H1 (cell line): ENCODE measurements at regions not wholly inside any gene's neighbourhood (a gene's known extent, or its start where the extent isn't known, plus 50 kb on each side); places are given as distances from the start of the nearest gene placed in this dataset.

Experiments
- CTCF ChIA-PET: fragments of 300-600 bp; sonication (Branson Sonifier 250); formaldehyde crosslinking; loops from one replicate; lab custom pipeline; 2021; ENCODE audit not compliant: partially characterized antibody; lab: Charles Lee
- POLR2A ChIA-PET: fragments of 300-600 bp; sonication (Branson Sonifier 250); formaldehyde crosslinking; loops from one replicate; lab custom pipeline; 2021; ENCODE audit warnings: inconsistent platforms; ENCODE audit not compliant: partially characterized antibody; lab: Charles Lee
- DNase-seq, 2 experiments: peaks; one replicate each; pipeline versions ENCODE4 v3.0.0 to v3.0.0-alpha.2; 2010 to 2022; ENCODE audit warnings: low spot score in 2 of 2, low read depth in 1 of 2, mixed read lengths in 1 of 2
- FAIRE-seq: peaks from 2 replicates; lab custom pipeline; 2011; peaks lifted over from hg19 to GRCh38; lab: Jason Lieb, UNC
- H2AFZ ChIP-seq: 2 replicates; pipeline ENCODE4 v1.8.1; 2012; ENCODE audit warnings: low read length, inconsistent platforms
- H2AK5ac ChIP-seq: 2 replicates; pipeline ENCODE4 v1.6.1; 2013; ENCODE audit warnings: low read depth, low read length
- H2BK120ac ChIP-seq: replicated peaks from 2 replicates; pipeline ENCODE3; 2013; ENCODE audit warnings: low read depth, low read length, inconsistent platforms
- H2BK12ac ChIP-seq: 2 replicates; pipeline ENCODE4 v1.6.1; 2013; ENCODE audit warnings: low read depth, low read length
- H2BK15ac ChIP-seq: 2 replicates; pipeline ENCODE4 v1.6.1; 2013; ENCODE audit warnings: low read length
- H2BK20ac ChIP-seq: 2 replicates; pipeline ENCODE4 v1.6.1; 2013; ENCODE audit warnings: low read length
- H2BK5ac ChIP-seq: 2 replicates; pipeline ENCODE4 v1.6.1; 2013; ENCODE audit warnings: low read depth, low read length
- H3K14ac ChIP-seq: 2 replicates; pipeline ENCODE4 v1.6.1; 2013; ENCODE audit warnings: inconsistent platforms; ENCODE audit not compliant: insufficient read length
- H3K18ac ChIP-seq: 2 replicates; pipeline ENCODE4 v1.6.1; 2013; ENCODE audit warnings: low read length; ENCODE audit errors: extremely low read depth
- H3K23ac ChIP-seq: 2 replicates; pipeline ENCODE4 v1.6.1; 2013; ENCODE audit warnings: inconsistent platforms; ENCODE audit not compliant: insufficient read length
- H3K23me2 ChIP-seq: 2 replicates; pipeline ENCODE4 v1.6.1; 2013; ENCODE audit warnings: low read depth, low read length
- H3K27ac ChIP-seq: 2 replicates; pipeline ENCODE4 v1.6.1; 2011; ENCODE audit warnings: low read depth, low read length, inconsistent platforms
- H3K27me3 ChIP-seq, 4 experiments: replicated peaks in 1 of 4; 1 replicate in 1 of 4; 2 replicates in 3 of 4; pipeline versions ENCODE4 v1.6.1 to v1.8.1; 2011 to 2013; ENCODE audit warnings: low read length in 3 of 4, mild to moderate bottlenecking in 3 of 4, inconsistent platforms in 2 of 4, mixed read lengths in 2 of 4, moderate library complexity in 1 of 4; ENCODE audit not compliant: control insufficient read depth in 3 of 4, insufficient read depth in 3 of 4; ENCODE audit errors: extremely low read depth in 1 of 4
- H3K36me3 ChIP-seq, 4 experiments: 2 replicates each; pipeline versions ENCODE4 v1.6.1 to v1.8.1; 2011 to 2013; ENCODE audit warnings: mild to moderate bottlenecking in 4 of 4, low read length in 3 of 4, moderate library complexity in 2 of 4, control low read depth in 1 of 4, inconsistent platforms in 1 of 4; ENCODE audit not compliant: insufficient read depth in 4 of 4, control insufficient read depth in 2 of 4
- H3K4ac ChIP-seq: replicated peaks from 2 replicates; pipeline ENCODE3; 2013; ENCODE audit warnings: low read length, low read depth, mixed read lengths, inconsistent platforms; ENCODE audit not compliant: insufficient read length
- H3K4me1 ChIP-seq, 4 experiments: replicated peaks in 1 of 4; 1 replicate in 1 of 4; 2 replicates in 3 of 4; pipeline versions ENCODE4 v1.6.1 to v1.8.1; 2011 to 2013; ENCODE audit warnings: low read length in 3 of 4, inconsistent platforms in 2 of 4, mixed read lengths in 1 of 4; ENCODE audit not compliant: insufficient read depth in 4 of 4, control insufficient read depth in 3 of 4
- H3K4me2 ChIP-seq, 2 experiments: 2 replicates each; pipeline versions ENCODE4 v1.6.1 to v1.8.1; 2011 to 2013; ENCODE audit warnings: low read depth in 2 of 2, low read length in 2 of 2, control low read depth in 1 of 2, inconsistent platforms in 1 of 2, mild to moderate bottlenecking in 1 of 2; ENCODE audit not compliant: insufficient read depth in 1 of 2
- H3K4me3 ChIP-seq, 4 experiments: fragments of 200-600, 300-600 bp in 1 of 4; sonication (generic), shearing (Covaris generic), sonication (Bioruptor Twin) in 1 of 4; 2 replicates each; pipeline versions ENCODE4 v1.5.1 to v1.8.1; 2011 to 2016; ENCODE audit warnings: low read length in 4 of 4, low read depth in 3 of 4, control low read depth in 2 of 4, inconsistent platforms in 2 of 4, mild to moderate bottlenecking in 2 of 4, mixed read lengths in 1 of 4, moderate library complexity in 1 of 4; ENCODE audit not compliant: insufficient read depth in 2 of 4; ENCODE audit errors: extremely low read depth in 1 of 4
- H3K56ac ChIP-seq: replicated peaks from 2 replicates; pipeline ENCODE3; 2013; ENCODE audit warnings: low read depth, mild to moderate bottlenecking, mixed read lengths, low read length, inconsistent platforms; ENCODE audit not compliant: insufficient read length
- H3K79me1 ChIP-seq: 2 replicates; pipeline ENCODE4 v1.6.1; 2013; ENCODE audit warnings: low read depth, low read length, control low read depth
- H3K79me2 ChIP-seq, 2 experiments: 2 replicates each; pipeline versions ENCODE4 v1.6.1 to v1.8.1; 2012 to 2013; ENCODE audit warnings: low read length in 2 of 2, mild to moderate bottlenecking in 2 of 2, inconsistent platforms in 1 of 2; ENCODE audit not compliant: insufficient read depth in 2 of 2, control insufficient read depth in 1 of 2
- H3K9ac ChIP-seq, 4 experiments: replicated peaks in 1 of 4; 1 replicate in 1 of 4; 2 replicates in 3 of 4; pipeline versions ENCODE4 v1.6.1 to v1.8.1; 2011 to 2013; ENCODE audit warnings: low read depth in 3 of 4, low read length in 3 of 4, control low read depth in 2 of 4, mild to moderate bottlenecking in 2 of 4, moderate library complexity in 2 of 4, inconsistent platforms in 1 of 4; ENCODE audit errors: extremely low read depth in 1 of 4
- H3K9me3 ChIP-seq, 2 experiments: 2 replicates each; pipeline versions ENCODE4 v1.6.1 to v1.8.1; 2012 to 2013; ENCODE audit warnings: mild to moderate bottlenecking in 2 of 2, moderate library complexity in 2 of 2, control low read depth in 1 of 2, inconsistent platforms in 1 of 2, low read depth in 1 of 2, low read length in 1 of 2, mixed read lengths in 1 of 2; ENCODE audit not compliant: insufficient read depth in 2 of 2
- H4K20me1 ChIP-seq, 2 experiments: replicated peaks in 1 of 2; 2 replicates each; pipeline versions ENCODE3 to v1.8.1; 2011 to 2013; ENCODE audit warnings: inconsistent platforms in 2 of 2, low read length in 2 of 2, mild to moderate bottlenecking in 1 of 2; ENCODE audit not compliant: insufficient read depth in 2 of 2, control insufficient read depth in 1 of 2
- H4K5ac ChIP-seq: 2 replicates; pipeline ENCODE4 v1.6.1; 2013; ENCODE audit warnings: low read length, low read depth, mixed read lengths, inconsistent platforms; ENCODE audit not compliant: insufficient read length
- H4K8ac ChIP-seq: 2 replicates; pipeline ENCODE4 v1.8.0; 2013; ENCODE audit warnings: mild to moderate bottlenecking, moderate library complexity, low read length, inconsistent platforms; ENCODE audit not compliant: insufficient read depth; ENCODE audit errors: extremely low read depth
- H4K91ac ChIP-seq: replicated peaks from 2 replicates; pipeline ENCODE3; 2013; ENCODE audit warnings: low read length, mixed read lengths, inconsistent platforms; ENCODE audit not compliant: insufficient read length
- CBX5 ChIP-seq: fragments of 300-800, 300-1000 bp; sonication (generic); IDR thresholded peaks from 2 replicates; pipeline ENCODE4 v1.7.1; 2016; ENCODE audit warnings: antibody characterized with exemption, low read length, low read depth
- CEBPB ChIP-seq: IDR thresholded peaks from 2 replicates; pipeline ENCODE4 v1.6.1; 2012; ENCODE audit warnings: low read depth, low read length
- CHD2 ChIP-seq: IDR thresholded peaks from 2 replicates; pipeline ENCODE4 v1.6.1; 2012; ENCODE audit warnings: low read length, improper control_type of control experiment
- EGR1 ChIP-seq: IDR thresholded peaks from 2 replicates; pipeline ENCODE4 v1.6.1; 2011; ENCODE audit warnings: low read depth, low read length, borderline replicate concordance
- GABPA ChIP-seq: IDR thresholded peaks from 2 replicates; pipeline ENCODE4 v1.6.1; 2011; ENCODE audit warnings: mild to moderate bottlenecking, low read length, moderate library complexity, borderline replicate concordance; ENCODE audit not compliant: insufficient read depth
- KDM4A ChIP-seq: IDR thresholded peaks from one replicate; pipeline ENCODE4 v1.7.1; 2012; ENCODE audit warnings: low read depth, mild to moderate bottlenecking, moderate library complexity, low read length, inconsistent platforms; ENCODE audit not compliant: severe bottlenecking
- POLR2AphosphoS5 ChIP-seq: IDR thresholded peaks from 2 replicates; pipeline ENCODE4 v1.6.1; 2011; ENCODE audit warnings: low read depth, low read length
- SIN3A ChIP-seq, 2 experiments: IDR thresholded peaks in 1 of 2; conservative IDR thresholded peaks in 1 of 2; 2 replicates each; pipeline ENCODE4 v1.6.1; 2011 to 2012; ENCODE audit warnings: low read length in 2 of 2, improper control_type of control experiment in 1 of 2, low read depth in 1 of 2, mild to moderate bottlenecking in 1 of 2
- SP4 ChIP-seq: IDR thresholded peaks from 2 replicates; pipeline ENCODE4 v1.6.1; 2012; ENCODE audit warnings: low read length, inconsistent platforms
- SRF ChIP-seq: IDR thresholded peaks from 2 replicates; pipeline ENCODE4 v1.6.1; 2011; ENCODE audit warnings: mild to moderate bottlenecking, low read depth, low read length, moderate library complexity
- SUZ12 ChIP-seq: fragments of 200-600 bp; sonication (generic); IDR thresholded peaks from 2 replicates; pipeline ENCODE4 v1.6.1; 2012; ENCODE audit warnings: mild to moderate bottlenecking, inconsistent platforms, low read length, moderate library complexity, mixed read lengths
- YY1 ChIP-seq: IDR thresholded peaks from 2 replicates; pipeline ENCODE4 v1.6.1; 2011; ENCODE audit warnings: low read depth, mild to moderate bottlenecking, low read length
- WGBS, 2 experiments: shearing (Covaris generic) in 1 of 2; methylation state at CpG; one replicate each; pipeline versions ENCODE4 v1.1.6 to v1.1.7; 2013 to 2015; ENCODE audit warnings: low lambda C conversion rate in 2 of 2, mixed read lengths in 2 of 2, inconsistent platforms in 1 of 2, low coverage in 1 of 2, missing lambda C conversion rate in 1 of 2; ENCODE audit not compliant: insufficient replicate concordance in 2 of 2, insufficient coverage in 1 of 2, insufficient read length in 1 of 2; ENCODE audit errors: extremely low coverage in 1 of 2, missing lambda C conversion rate in 1 of 2; 5-methylcytosine and 5-hydroxymethylcytosine counted together
- TF ChIP-seq, protein P1 (sequence below): IDR thresholded peaks from 2 replicates; pipeline ENCODE4 v1.6.1; 2011; ENCODE audit warnings: low read length, improper control_type of control experiment
- TF ChIP-seq, protein P2 (sequence below): IDR thresholded peaks from 2 replicates; pipeline ENCODE4 v1.6.1; 2011; ENCODE audit warnings: low read depth, mild to moderate bottlenecking, low read length; ENCODE audit not compliant: insufficient read depth

DNA sequence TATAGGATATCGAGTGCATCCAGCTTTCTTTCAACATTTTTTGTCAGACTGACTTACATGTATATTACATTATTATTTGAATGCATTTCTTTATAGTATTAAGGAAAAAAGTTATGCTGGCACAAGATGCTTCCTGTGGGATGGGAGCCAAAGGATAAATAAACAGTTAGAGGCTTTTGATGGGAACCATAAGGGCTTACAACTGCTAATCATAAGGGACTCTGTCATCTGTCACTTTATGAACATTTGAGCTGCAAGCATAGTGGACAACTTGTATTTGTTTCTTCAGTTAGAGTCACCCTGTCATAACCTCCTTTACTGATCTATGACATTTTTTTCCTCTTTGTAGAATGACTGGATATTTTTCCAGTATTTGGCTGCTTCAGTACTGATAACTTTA lies 132.4 kb upstream of the CHORDC1 start:
- H3K27me3 ChIP-seq = no peaks in the 10 kb centered on the region
- no peak overlapping the region for H3K27ac ChIP-seq
- H3K23me2 ChIP-seq = no peaks in the 10 kb centered on the region
- H3K4me3 ChIP-seq = no peak overlapping the region
- no peaks in the 10 kb centered on the region for H3K36me3 ChIP-seq
- no peak overlapping the region for H3K4ac ChIP-seq
- H3K79me1 ChIP-seq = no peaks in the 10 kb centered on the region
- no peaks in the 10 kb centered on the region for H3K79me2 ChIP-seq
- CTCF ChIA-PET = interaction anchor here (0.6 to 1.2 kb wide), 4 partner anchors 11 to 1797 kb away, joined by 3 read pairs; no protein-coding TSS in a partner anchor
- H3K4me2 ChIP-seq = no peak overlapping the region
- no peak overlapping the region for H3K56ac ChIP-seq
- no peak overlapping the region for H2BK15ac ChIP-seq
- H3K4me1 ChIP-seq = no peaks in the 10 kb centered on the region
- no peak overlapping the region for H2BK20ac ChIP-seq
- H2BK12ac ChIP-seq = no peak overlapping the region
- POLR2A ChIA-PET = no interaction called here
- no peaks in the 10 kb centered on the region for H4K20me1 ChIP-seq
- H2AK5ac ChIP-seq = no peak overlapping the region
- FAIRE-seq (no peak), DNase-seq (no peak)
- no peak overlapping the region for H4K5ac ChIP-seq
- no peak overlapping the region for H3K14ac ChIP-seq
- H3K9ac ChIP-seq = no peak overlapping the region
- no peak overlapping the region for H2AFZ ChIP-seq
- no peak overlapping the region for H2BK5ac ChIP-seq
- no peaks in the 10 kb centered on the region for H3K9me3 ChIP-seq
- 82% methylated on average over 1 of the region's 1 CpG; no CpG with 5 or more reads in 1 of the 2 experiments for WGBS, 2 experiments
- H2BK120ac ChIP-seq = no peak overlapping the region
- no peak overlapping the region for H4K8ac ChIP-seq
- H3K18ac ChIP-seq = no peak overlapping the region
- H3K23ac ChIP-seq = no peak overlapping the region
- no peak overlapping the region for H4K91ac ChIP-seq
- no peak for TF ChIP-seq CBX5
- TF ChIP-seq, protein P1, sequence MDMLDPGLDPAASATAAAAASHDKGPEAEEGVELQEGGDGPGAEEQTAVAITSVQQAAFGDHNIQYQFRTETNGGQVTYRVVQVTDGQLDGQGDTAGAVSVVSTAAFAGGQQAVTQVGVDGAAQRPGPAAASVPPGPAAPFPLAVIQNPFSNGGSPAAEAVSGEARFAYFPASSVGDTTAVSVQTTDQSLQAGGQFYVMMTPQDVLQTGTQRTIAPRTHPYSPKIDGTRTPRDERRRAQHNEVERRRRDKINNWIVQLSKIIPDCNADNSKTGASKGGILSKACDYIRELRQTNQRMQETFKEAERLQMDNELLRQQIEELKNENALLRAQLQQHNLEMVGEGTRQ = no peak
- TF ChIP-seq, protein P2, sequence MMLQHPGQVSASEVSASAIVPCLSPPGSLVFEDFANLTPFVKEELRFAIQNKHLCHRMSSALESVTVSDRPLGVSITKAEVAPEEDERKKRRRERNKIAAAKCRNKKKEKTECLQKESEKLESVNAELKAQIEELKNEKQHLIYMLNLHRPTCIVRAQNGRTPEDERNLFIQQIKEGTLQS = no peak
- TF ChIP-seq CEBPB = no peak
- no peak for TF ChIP-seq CHD2
- TF ChIP-seq KDM4A = no peak
- TF ChIP-seq SRF = no peak
- no peak for TF ChIP-seq YY1
- TF ChIP-seq GABPA = no peak
- TF ChIP-seq EGR1 = no peak
- TF ChIP-seq SUZ12 = no peak
- TF ChIP-seq SIN3A (conservative IDR thresholded peaks at IDR 0.05 in 1 of 2, IDR thresholded peaks at IDR 0.05 in 1 of 2; ENCODE audit: low read depth in 1 of 2, low read length in 2 of 2) = no peak
- TF ChIP-seq SP4 = no peak
- no peak for TF ChIP-seq POLR2AphosphoS5
